OCI-LY7 (cell line): ENCODE measurements at regions not wholly inside any gene's neighbourhood (a gene's known extent, or its start where the extent isn't known, plus 50 kb on each side); places are given as distances from the start of the nearest gene placed in this dataset.

Experiments used
- BruUV-seq: library from RNA; stranded (reverse); fragments of 400-500 nt; replicated peaks from 2 replicates; lab custom pipeline; 2021; lab: Mats Ljungman, UMichigan
- CTCF ChIA-PET: fragments of 300-600 bp; sonication (Branson Sonifier 250); formaldehyde crosslinking; loops from one replicate; lab custom pipeline; 2022; ENCODE audit warnings: antibody characterized with exemption; ENCODE audit not compliant: unreplicated experiment; lab: Charles Lee
- POLR2A ChIA-PET: fragments of 300-600 bp; sonication (Branson Sonifier 250); formaldehyde crosslinking; loops from one replicate; lab custom pipeline; 2022; ENCODE audit warnings: antibody characterized with exemption; lab: Charles Lee
- DNase-seq: peaks from one replicate; pipeline ENCODE4 v3.0.0-alpha.2; 2015; ENCODE audit warnings: low spot score
- H2AFZ ChIP-seq: fragments of 200-600 bp; sonication (generic), shearing (Covaris generic); 2 replicates; pipeline ENCODE4 v1.6.1; 2014; ENCODE audit warnings: mild to moderate bottlenecking, antibody characterized with exemption, low read length, moderate library complexity
- H3K27ac ChIP-seq: fragments of 200-600 bp; sonication (generic); 2 replicates; pipeline ENCODE4 v1.5.1; 2014; ENCODE audit warnings: mixed run types, low read depth, mild to moderate bottlenecking, moderate library complexity, low read length, inconsistent platforms; ENCODE audit not compliant: poor library complexity, severe bottlenecking
- H3K36me3 ChIP-seq: fragments of 200-600 bp; sonication (generic); 2 replicates; pipeline ENCODE4 v1.6.1; 2014; ENCODE audit warnings: mild to moderate bottlenecking, antibody characterized with exemption, low read length, moderate library complexity, mixed read lengths; ENCODE audit not compliant: insufficient read depth
- H3K4me1 ChIP-seq: fragments of 200-600 bp; sonication (generic); 2 replicates; pipeline ENCODE4 v1.5.1; 2014; ENCODE audit warnings: mild to moderate bottlenecking, low read length; ENCODE audit not compliant: insufficient read depth, poor library complexity, severe bottlenecking
- H3K4me2 ChIP-seq: fragments of 200-600 bp; sonication (generic); 2 replicates; pipeline ENCODE4 v1.6.1; 2014; ENCODE audit warnings: mild to moderate bottlenecking, low read length
- H3K4me3 ChIP-seq: fragments of 200-600 bp; sonication (generic); 2 replicates; pipeline ENCODE4 v1.5.1; 2014; ENCODE audit warnings: mild to moderate bottlenecking, low read depth, low read length; ENCODE audit not compliant: poor library complexity, severe bottlenecking
- H3K79me2 ChIP-seq: fragments of 200-600 bp; sonication (generic); 2 replicates; pipeline ENCODE4 v1.6.1; 2016; ENCODE audit warnings: low read depth, mild to moderate bottlenecking, low read length, moderate library complexity, mixed read lengths; ENCODE audit not compliant: insufficient read depth
- H3K9me2 ChIP-seq: fragments of 200-600 bp; sonication (generic); 2 replicates; pipeline ENCODE4 v1.6.1; 2016; ENCODE audit warnings: mild to moderate bottlenecking, low read length, mixed read lengths; ENCODE audit not compliant: insufficient read depth
- H3K9me3 ChIP-seq: fragments of 200-600 bp; sonication (generic); 2 replicates; pipeline ENCODE4 v1.6.1; 2014; ENCODE audit warnings: mild to moderate bottlenecking, mixed run types, low read length, mixed read lengths
- H4K20me1 ChIP-seq: fragments of 200-600 bp; sonication (generic); 2 replicates; pipeline ENCODE4 v1.6.1; 2014; ENCODE audit warnings: mild to moderate bottlenecking, antibody characterized with exemption, low read length, moderate library complexity, mixed read lengths; ENCODE audit not compliant: insufficient read depth
- EZH2phosphoT487 ChIP-seq: fragments of 200-600 bp; sonication (generic); IDR thresholded peaks from 2 replicates; pipeline ENCODE4 v1.6.1; 2018; ENCODE audit warnings: low read depth, borderline replicate concordance, mild to moderate bottlenecking, mixed run types, antibody characterized with exemption, low read length, moderate library complexity, mixed read lengths
- intact Hi-C: fragments of 100-400 bp; cut with micrococcal nuclease; formaldehyde crosslinking; loops from one replicate; pipeline ENCODE4 v1.10.0; 2022; ENCODE audit not compliant: unreplicated experiment
- TF ChIP-seq, protein P1 (sequence below): fragments of 200-600 bp; sonication (generic); conservative IDR thresholded peaks from 2 replicates; pipeline ENCODE4 v1.5.1; 2014; ENCODE audit warnings: mild to moderate bottlenecking, antibody characterized with exemption, low read length, moderate library complexity, mixed read lengths

DNA sequence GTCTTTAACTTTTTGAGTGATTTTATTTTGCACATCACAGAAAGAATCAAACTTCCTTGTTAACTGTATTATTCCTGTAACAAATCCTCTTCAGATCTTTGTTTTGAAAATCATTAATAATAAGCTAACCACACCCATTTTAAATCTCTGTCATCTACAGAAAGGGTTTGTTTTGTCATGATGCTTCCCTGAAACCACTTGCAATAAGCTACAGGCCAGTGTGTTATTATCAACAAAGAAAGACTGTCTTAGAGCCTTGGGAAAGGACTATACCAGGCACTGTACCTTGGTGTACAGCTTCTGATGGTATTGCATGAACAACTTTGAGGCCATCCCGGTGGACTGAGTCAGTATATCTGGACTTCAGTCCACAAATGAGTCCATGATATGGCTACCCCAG is 145.3 kb upstream of the FAM3C start:
- H3K9me2 ChIP-seq = no peaks in the 10 kb centered on the region
- H3K36me3 ChIP-seq = no peaks in the 10 kb centered on the region
- H3K79me2 ChIP-seq = no peaks in the 10 kb centered on the region
- no peak overlapping the region for H3K4me2 ChIP-seq
- POLR2A ChIA-PET = interaction anchor here (0.7 kb wide), 1 partner anchor 366 kb away, joined by 3 read pairs; no protein-coding TSS in a partner anchor
- H3K4me3 ChIP-seq = no peak overlapping the region
- no peaks in the 10 kb centered on the region for H4K20me1 ChIP-seq
- no peaks in the 10 kb centered on the region for H3K9me3 ChIP-seq
- no peak for DNase-seq
- no peak for TF ChIP-seq EZH2phosphoT487
- TF ChIP-seq, protein P1, sequence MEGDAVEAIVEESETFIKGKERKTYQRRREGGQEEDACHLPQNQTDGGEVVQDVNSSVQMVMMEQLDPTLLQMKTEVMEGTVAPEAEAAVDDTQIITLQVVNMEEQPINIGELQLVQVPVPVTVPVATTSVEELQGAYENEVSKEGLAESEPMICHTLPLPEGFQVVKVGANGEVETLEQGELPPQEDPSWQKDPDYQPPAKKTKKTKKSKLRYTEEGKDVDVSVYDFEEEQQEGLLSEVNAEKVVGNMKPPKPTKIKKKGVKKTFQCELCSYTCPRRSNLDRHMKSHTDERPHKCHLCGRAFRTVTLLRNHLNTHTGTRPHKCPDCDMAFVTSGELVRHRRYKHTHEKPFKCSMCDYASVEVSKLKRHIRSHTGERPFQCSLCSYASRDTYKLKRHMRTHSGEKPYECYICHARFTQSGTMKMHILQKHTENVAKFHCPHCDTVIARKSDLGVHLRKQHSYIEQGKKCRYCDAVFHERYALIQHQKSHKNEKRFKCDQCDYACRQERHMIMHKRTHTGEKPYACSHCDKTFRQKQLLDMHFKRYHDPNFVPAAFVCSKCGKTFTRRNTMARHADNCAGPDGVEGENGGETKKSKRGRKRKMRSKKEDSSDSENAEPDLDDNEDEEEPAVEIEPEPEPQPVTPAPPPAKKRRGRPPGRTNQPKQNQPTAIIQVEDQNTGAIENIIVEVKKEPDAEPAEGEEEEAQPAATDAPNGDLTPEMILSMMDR = no peak
- no peaks in the 10 kb centered on the region for H3K4me1 ChIP-seq
- CTCF ChIA-PET = no interaction called here
- intact Hi-C loops = no loop called here
- H3K27ac ChIP-seq = no peak overlapping the region
- no TSS peak for BruUV-seq
- no peak overlapping the region for H2AFZ ChIP-seq

DNA sequence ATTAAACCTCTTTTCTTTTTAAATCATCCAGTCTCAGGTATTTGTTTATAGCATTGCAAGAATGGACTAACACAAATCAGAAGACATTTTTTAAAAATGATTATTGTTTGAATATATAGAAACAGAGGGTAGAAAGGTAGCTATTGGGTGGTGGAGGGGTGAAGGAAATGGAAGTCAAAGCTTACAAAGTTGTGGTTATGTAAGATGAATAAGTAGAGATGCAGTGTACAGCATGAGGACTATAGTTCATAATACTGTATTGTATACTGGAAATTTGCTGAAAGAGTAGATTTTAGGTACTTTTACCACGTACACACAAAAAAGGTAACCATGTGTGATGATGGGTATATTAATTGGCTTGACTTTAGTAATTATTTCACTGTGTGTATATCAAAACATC is 144.0 kb upstream of the FAM3C start:
- Histone ChIP-seq H3K4me2 (no peak overlapping the region), H3K4me1 (no peaks in the 10 kb centered on the region), H3K4me3 (no peak overlapping the region), H3K27ac (no peak overlapping the region), H4K20me1 (no peaks in the 10 kb centered on the region), H2AFZ (no peak overlapping the region), H3K36me3 (no peaks in the 10 kb centered on the region), H3K9me2 (no peaks in the 10 kb centered on the region), H3K9me3 (no peaks in the 10 kb centered on the region), H3K79me2 (no peaks in the 10 kb centered on the region)
- TF ChIP-seq, protein P1 = no peak
- no peak for TF ChIP-seq EZH2phosphoT487
- BruUV-seq = no TSS peak
- CTCF ChIA-PET = no interaction called here
- intact Hi-C loops = no loop called here
- POLR2A ChIA-PET = no interaction called here
- no peak for DNase-seq

DNA sequence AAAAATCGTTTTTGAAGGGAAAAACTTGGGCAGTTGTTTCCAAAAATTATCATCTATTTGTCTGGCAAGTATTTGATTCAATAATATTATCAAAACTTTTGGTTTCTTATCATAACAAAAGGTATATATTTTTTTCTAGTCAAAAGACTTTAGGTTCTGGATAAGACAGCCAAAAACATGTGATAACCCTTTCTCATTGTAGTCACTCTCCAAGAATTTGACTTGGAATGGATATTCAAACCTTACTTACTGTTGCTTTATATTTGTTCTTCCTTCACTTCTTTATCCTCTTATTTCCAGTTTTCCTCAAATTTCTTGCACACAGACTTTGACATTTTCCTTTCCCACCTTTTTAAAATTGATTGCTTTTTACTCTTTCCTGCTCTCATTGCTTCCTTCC is 140.9 kb upstream of the FAM3C start:
- no peaks in the 10 kb centered on the region for H4K20me1 ChIP-seq
- BruUV-seq = no TSS peak
- CTCF ChIA-PET = no interaction called here

More for the DNA sequence above, 140.9 kb upstream of the FAM3C start:
- POLR2A ChIA-PET = no interaction called here
- no peak overlapping the region for H3K27ac ChIP-seq
- H3K36me3 ChIP-seq = no peaks in the 10 kb centered on the region
- no peak overlapping the region for H3K4me2 ChIP-seq
- no peak for DNase-seq
- no peak overlapping the region for H2AFZ ChIP-seq
- H3K4me1 ChIP-seq = no peaks in the 10 kb centered on the region
- H3K4me3 ChIP-seq = no peak overlapping the region
- no peaks in the 10 kb centered on the region for H3K79me2 ChIP-seq
- no peak for TF ChIP-seq EZH2phosphoT487
- TF ChIP-seq, protein P1 = no peak
- no peaks in the 10 kb centered on the region for H3K9me2 ChIP-seq
- intact Hi-C loops = no loop called here
- H3K9me3 ChIP-seq = no peaks in the 10 kb centered on the region
